AG10803 (cell line): ENCODE measurements at regions not wholly inside any gene's neighbourhood (a gene's known extent, or its start where the extent isn't known, plus 50 kb on each side); places are given as distances from the start of the nearest gene placed in this dataset.
"Not testable (repeated sequence)": the region's sequence is repeated elsewhere in the genome, so short reads cannot be mapped to it uniquely, and the experiment has no call there.

ENCODE experiments used
- DNase-seq: peaks from one replicate; pipeline ENCODE4 v3.0.0; 2010; ENCODE audit warnings: low read depth
- H3K4me3 ChIP-seq: 2 replicates; pipeline ENCODE4 v1.5.1; 2011; ENCODE audit warnings: mild to moderate bottlenecking, low read length, control low read depth
- CTCF ChIP-seq: conservative IDR thresholded peaks from 2 replicates; pipeline ENCODE4 v1.5.1; 2011; ENCODE audit warnings: mild to moderate bottlenecking, low read length, control low read depth, inconsistent platforms

- H3K4me3 ChIP-seq = no peak overlapping the region
- no peak for DNase-seq
- TF ChIP-seq CTCF = no peak
These were observed 122.8 kb upstream of the PHACTR3 start for GRCh38 chr20:59481477-59482018.

GRCh38 chr20:59482351-59483187, 121.8 kb upstream of the PHACTR3 start:
- TF ChIP-seq CTCF = no peak
- no peak for DNase-seq
- H3K4me3 ChIP-seq = no peak overlapping the region

GRCh38 chr20:59483481-59483880, 120.9 kb upstream of the PHACTR3 start:
- no peak for TF ChIP-seq CTCF
- DNase-seq = no peak
- no peak overlapping the region for H3K4me3 ChIP-seq

GRCh38 chr20:59484228-59484627, 120.1 kb upstream of the PHACTR3 start:
- H3K4me3 ChIP-seq = no peak overlapping the region
- TF ChIP-seq CTCF = no peak
- no peak for DNase-seq

GRCh38 chr20:59485576-59486454, 118.5 kb upstream of the PHACTR3 start:
- DNase-seq = no peak

GRCh38 chr20:59488459-59488858, 115.9 kb upstream of the PHACTR3 start:
- not testable (repeated sequence) for DNase-seq

More at GRCh38 chr20:59485576-59486454, 118.5 kb upstream of the PHACTR3 start:
- no peak for TF ChIP-seq CTCF
- H3K4me3 ChIP-seq = no peak overlapping the region

GRCh38 chr20:59490196-59491004, 113.9 kb upstream of the PHACTR3 start:
- not testable (repeated sequence) for H3K4me3 ChIP-seq, DNase-seq

More at GRCh38 chr20:59488459-59488858, 115.9 kb upstream of the PHACTR3 start:
- not testable (repeated sequence) for H3K4me3 ChIP-seq
